ENCODE measurements at regions not wholly inside any gene's neighbourhood (a gene's known extent, or its start where the extent isn't known, plus 50 kb on each side); places are given as distances from the start of the nearest gene placed in this dataset.
A peak's percentile ranks its signal among the peaks of the same experiment; 100 is the strongest.

DNA sequence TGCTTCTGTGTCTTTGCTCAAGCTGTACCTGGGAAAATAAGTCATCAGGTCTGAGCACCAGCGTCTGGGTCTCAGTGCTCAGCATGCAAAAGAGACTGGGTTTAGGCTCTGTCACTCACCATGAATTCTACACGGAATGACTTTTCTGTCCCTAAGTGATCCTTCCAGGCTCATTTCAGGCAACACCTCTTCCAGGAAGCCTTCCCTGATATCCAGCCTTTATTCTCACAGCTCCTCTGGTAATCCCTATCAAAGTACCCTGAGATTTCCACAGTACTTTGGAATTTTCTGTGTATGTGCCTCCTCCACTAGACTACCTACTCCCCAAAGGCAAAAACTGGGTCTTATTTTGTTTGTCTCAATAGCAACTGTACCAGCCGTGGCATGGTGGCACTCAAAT lies 92.7 kb upstream of the BOD1 start:
- H3K4me3 ChIP-seq (ENCODE audit: low read depth, low read length) = no peak overlapping the region
- TF ChIP-seq, protein P1, sequence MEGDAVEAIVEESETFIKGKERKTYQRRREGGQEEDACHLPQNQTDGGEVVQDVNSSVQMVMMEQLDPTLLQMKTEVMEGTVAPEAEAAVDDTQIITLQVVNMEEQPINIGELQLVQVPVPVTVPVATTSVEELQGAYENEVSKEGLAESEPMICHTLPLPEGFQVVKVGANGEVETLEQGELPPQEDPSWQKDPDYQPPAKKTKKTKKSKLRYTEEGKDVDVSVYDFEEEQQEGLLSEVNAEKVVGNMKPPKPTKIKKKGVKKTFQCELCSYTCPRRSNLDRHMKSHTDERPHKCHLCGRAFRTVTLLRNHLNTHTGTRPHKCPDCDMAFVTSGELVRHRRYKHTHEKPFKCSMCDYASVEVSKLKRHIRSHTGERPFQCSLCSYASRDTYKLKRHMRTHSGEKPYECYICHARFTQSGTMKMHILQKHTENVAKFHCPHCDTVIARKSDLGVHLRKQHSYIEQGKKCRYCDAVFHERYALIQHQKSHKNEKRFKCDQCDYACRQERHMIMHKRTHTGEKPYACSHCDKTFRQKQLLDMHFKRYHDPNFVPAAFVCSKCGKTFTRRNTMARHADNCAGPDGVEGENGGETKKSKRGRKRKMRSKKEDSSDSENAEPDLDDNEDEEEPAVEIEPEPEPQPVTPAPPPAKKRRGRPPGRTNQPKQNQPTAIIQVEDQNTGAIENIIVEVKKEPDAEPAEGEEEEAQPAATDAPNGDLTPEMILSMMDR (IDR thresholded peaks at IDR 0.05; ENCODE audit: low read depth, low read length) = no peak
- DNase-seq (ENCODE audit: low read depth, low spot score) = no peak
- in situ Hi-C loops (cut with HindIII; ENCODE audit: low sequenced_read_pairs) = no loop called here

DNA sequence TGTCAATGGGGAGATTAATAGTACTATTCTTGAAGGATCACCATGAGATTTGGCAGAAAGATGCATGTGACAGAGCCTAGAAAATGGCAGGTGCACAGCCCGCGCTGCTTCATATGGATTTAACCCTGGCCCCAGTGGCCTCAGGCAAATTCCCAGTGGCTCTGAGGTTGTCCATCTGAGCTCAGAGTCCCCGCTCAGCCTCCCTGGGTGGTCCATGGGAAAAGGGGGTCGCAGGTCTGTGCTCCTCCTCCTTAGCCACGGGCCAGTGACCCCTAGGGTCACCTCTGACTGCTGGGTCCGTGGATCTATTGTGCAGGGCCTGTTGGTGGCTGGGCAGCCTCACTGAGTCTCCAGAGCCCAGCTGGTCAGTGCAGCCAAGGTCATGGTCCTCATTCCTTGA lies 93.3 kb upstream of the BOD1 start:
- no peak for DNase-seq (ENCODE audit: low read depth, low spot score)
- H3K4me3 ChIP-seq (ENCODE audit: low read depth, low read length) = no peak overlapping the region
- TF ChIP-seq, protein P1 (IDR thresholded peaks at IDR 0.05; ENCODE audit: low read depth, low read length) = no peak
- in situ Hi-C loops (cut with HindIII; ENCODE audit: low sequenced_read_pairs) = no loop called here

DNA sequence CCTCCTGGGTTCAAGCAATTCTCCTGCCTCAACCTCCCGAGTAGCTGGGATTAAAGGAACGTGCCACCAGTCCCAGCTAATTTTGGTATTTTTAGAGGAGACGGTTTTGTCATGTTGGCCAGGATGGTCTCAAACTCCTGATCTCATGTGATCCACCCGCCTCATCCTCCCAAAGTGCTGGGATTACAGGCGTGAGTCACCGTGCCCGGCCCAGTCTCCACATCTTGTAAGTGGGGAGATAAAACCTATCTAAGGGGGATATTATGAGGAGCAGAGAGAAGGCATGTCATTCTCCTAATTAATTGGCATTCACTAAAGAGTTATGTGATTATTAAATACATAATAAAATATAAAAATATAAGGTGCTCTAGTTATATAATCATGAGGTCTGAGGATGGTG lies 94.1 kb upstream of the BOD1 start:
- in situ Hi-C loops (cut with HindIII; ENCODE audit: low sequenced_read_pairs) = no loop called here
- DNase-seq (ENCODE audit: low read depth, low spot score) = no peak
- TF ChIP-seq, protein P1 (IDR thresholded peaks at IDR 0.05; ENCODE audit: low read depth, low read length) = no peak

DNA sequence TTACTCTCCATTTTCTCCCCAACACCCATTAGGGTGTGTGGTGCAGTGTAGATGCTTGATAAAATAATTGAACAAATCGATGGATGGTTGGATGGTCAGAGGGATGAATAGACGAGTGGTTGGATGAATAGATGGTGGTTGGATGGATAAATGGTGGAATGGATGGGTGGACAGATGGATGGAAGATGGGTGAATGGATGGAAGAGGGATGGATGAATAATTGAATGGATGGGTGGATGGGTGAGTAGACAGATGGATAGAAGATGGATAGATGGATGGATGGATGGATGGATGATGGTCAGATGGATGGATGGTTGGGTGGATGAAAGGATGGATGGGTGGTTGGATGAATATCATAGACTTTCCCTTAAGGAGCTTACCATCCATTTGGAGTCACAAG lies 95.0 kb upstream of the BOD1 start:
- DNase-seq (ENCODE audit: low read depth, low spot score) = no peak
- TF ChIP-seq, protein P1 (IDR thresholded peaks at IDR 0.05; ENCODE audit: low read depth, low read length) = no peak
- in situ Hi-C loops (cut with HindIII; ENCODE audit: low sequenced_read_pairs) = no loop called here

More for the DNA sequence above, 94.1 kb upstream of the BOD1 start:
- H3K4me3 ChIP-seq (ENCODE audit: low read depth, low read length) = no peak overlapping the region

DNA sequence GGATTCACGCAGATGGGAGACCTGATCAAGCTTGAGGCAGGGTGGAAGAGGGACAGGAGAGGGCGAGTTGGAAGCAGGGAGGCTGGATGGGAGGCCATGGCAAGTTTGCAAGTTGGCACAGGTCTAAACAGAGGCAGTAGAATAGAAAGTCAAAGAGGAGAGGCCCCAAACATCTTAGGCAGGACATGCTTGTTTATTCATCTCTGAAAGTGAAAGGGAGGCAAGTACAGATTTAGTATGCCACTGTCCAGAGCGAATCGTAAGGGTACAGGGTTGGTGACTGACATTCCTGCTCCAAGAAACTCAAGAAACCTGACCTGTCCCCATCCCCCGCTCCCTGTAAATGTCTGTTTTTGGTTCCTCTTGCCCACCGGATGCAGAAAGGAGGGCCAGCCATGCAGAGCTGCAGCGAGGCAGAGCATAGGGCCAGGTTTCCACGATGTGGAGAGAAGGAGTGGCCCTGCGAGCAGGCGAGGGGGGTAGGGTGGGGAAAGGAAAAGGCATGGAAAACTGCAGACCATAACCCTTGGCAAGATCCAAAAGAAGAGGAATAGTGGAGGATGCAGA lies 96.2 kb upstream of the BOD1 start:
- TF ChIP-seq, protein P1 (IDR thresholded peaks at IDR 0.05; ENCODE audit: low read depth, low read length) = no peak
- DNase-seq (ENCODE audit: low read depth, low spot score) = no peak
- no peak overlapping the region for H3K4me3 ChIP-seq (ENCODE audit: low read depth, low read length)
- in situ Hi-C loops (cut with HindIII; ENCODE audit: low sequenced_read_pairs) = no loop called here

More for the DNA sequence above, 95.0 kb upstream of the BOD1 start:
- no peak overlapping the region for H3K4me3 ChIP-seq (ENCODE audit: low read depth, low read length)

DNA sequence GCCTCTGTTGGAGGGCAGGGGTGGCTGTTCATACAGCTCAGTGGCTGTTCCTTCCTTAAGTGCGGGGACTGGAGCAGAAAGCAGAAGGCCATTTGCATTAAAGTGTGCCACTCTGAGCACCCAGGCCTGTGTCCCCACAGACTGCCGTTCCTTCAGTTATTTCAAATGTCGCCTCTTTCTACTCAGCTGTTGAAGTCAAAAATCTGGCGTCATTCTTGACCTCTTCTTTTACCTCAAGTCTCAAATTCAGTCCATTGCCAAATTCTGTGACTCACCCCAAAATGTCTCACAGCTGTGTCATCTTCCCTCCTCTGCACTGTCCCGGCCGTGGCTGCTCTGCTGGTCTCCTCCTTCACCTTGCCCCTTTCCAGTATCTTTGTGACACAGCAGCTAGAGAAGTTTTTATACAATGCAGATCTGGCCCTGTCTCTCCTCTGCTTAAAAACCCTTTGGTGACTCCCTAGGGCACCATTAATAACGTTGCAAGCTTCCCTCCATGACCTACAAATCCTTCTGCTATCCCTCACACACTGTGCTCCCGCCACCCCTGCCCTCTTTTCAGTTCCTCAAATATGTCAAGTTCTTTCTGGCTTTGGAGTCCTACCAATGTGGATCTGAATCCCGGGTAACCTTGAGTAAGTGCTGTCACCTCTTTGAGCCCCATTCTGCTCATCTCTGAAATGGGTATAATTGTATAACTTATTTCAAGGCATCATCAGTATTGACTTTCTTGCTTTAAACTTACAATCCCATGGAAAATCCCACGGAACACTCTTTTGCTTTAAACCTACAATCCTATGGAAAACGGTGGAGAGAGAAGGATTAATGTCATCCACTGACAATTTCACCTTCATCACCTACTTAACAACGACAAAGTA lies 98.3 kb upstream of the BOD1 start:
- DNase-seq (ENCODE audit: low read depth, low spot score) = peak; percentile 72
- H3K4me3 ChIP-seq (ENCODE audit: low read depth, low read length) = no peak overlapping the region
- in situ Hi-C loops (cut with HindIII; ENCODE audit: low sequenced_read_pairs) = no loop called here
- TF ChIP-seq, protein P1 (IDR thresholded peaks at IDR 0.05; ENCODE audit: low read depth, low read length) = no peak

All from astrocyte of the spinal cord (primary cell).